ENCODE measurements at regions not wholly inside any gene's neighbourhood (a gene's known extent, or its start where the extent isn't known, plus 50 kb on each side); places are given as distances from the start of the nearest gene placed in this dataset.

DNA sequence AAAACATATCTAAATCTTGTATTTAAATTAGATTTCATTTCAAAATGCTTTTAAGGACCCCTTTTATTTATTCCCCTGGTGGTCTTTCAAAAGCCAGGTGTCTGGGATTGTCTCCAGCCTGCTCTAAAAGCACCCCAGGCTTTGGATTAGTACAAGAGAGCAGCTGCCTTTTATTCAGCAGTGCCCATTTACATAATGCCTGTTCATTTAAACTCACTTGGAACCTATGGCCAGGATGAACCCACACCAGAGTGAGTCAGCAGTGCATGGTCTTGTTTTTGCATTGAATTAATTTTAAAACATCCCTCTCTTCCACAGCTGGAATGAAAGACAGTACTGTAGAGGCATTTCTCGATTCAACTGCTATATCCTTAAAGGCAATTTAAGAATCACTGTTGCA is 64.1 kb upstream of the TENM3 start:
- no peak for TF ChIP-seq CTCF (IDR thresholded peaks at IDR 0.05)
- no peak for TF ChIP-seq POLR2AphosphoS5 (IDR thresholded peaks at IDR 0.05; ENCODE audit: insufficient read depth in 1 of 2, low read depth in 1 of 2)

All from vagina (tissue), 2 donors.